HG03469 (cell line): ENCODE measurements at regions not wholly inside any gene's neighbourhood (a gene's known extent, or its start where the extent isn't known, plus 50 kb on each side); places are given as distances from the start of the nearest gene placed in this dataset.

Experiments used
- ATAC-seq: cut with Tn5 transposase; IDR thresholded peaks from one replicate; pipeline ENCODE4 v1.9.1; 2021; ENCODE audit warnings: mild to moderate bottlenecking, moderate library complexity, moderate number of reproducible peaks; ENCODE audit not compliant: unreplicated experiment

GRCh38 chr2:84290537-84290936, 168.5 kb downstream of the SUCLG1 start:
- ATAC-seq = no peak

- no peak for ATAC-seq
Measured at GRCh38 chr2:84288293-84288692, 170.8 kb downstream of the SUCLG1 start.

- ATAC-seq = no peak
Measured at GRCh38 chr2:84286878-84287277, 172.2 kb downstream of the SUCLG1 start.

- no peak for ATAC-seq
Measured at GRCh38 chr2:84285056-84285747, 173.9 kb downstream of the SUCLG1 start.

DNA sequence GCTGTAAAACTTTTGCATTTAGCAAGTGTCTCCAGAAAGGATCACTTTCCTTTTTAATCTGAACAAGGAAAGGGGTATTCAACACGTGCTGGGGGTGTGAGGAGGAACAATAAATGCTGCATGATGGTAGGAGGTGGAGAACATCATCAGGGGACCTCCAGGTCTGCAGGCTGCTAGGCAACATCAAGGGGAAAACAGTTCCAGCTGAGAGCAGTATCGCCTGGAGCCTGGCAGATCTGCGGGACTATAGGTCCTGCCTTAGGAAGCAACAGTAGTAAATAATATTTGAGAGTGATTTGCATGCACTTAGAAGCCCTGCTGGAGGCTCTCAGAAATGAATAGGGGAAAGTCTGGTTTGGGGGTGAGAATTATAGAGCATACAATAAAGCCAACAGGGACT, 175.6 kb downstream of the SUCLG1 start:
- ATAC-seq = no peak

- ATAC-seq = no peak
Measured at GRCh38 chr2:84281510-84281909, 177.6 kb downstream of the SUCLG1 start.

GRCh38 chr2:84280873-84281272, 178.2 kb downstream of the SUCLG1 start:
- no peak for ATAC-seq

GRCh38 chr2:84278386-84278785, 180.7 kb downstream of the SUCLG1 start:
- ATAC-seq = no peak

GRCh38 chr2:84276590-84277255, 182.4 kb downstream of the SUCLG1 start:
- no peak for ATAC-seq

- no peak for ATAC-seq
Measured at GRCh38 chr2:84273406-84273805, 185.7 kb downstream of the SUCLG1 start.

DNA sequence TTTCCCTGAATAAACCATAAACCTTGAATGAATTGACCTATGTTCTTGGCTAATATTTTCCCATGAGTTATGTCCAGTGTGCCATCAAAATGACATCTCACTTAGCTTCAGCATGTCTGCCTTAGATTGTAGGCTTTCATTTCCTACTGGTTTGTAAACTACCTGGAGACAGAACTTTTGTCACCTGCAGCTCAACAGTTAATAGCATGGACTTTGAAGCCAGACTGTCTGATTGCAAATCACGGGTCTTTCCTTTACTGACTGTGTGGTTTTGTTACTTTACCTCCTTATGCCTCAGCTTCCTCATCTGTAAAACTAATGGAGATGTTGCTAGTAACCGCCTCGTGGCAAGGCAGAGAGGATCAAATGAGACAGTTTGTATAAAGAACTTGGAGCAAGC, 187.1 kb downstream of the SUCLG1 start:
- no peak for ATAC-seq

DNA sequence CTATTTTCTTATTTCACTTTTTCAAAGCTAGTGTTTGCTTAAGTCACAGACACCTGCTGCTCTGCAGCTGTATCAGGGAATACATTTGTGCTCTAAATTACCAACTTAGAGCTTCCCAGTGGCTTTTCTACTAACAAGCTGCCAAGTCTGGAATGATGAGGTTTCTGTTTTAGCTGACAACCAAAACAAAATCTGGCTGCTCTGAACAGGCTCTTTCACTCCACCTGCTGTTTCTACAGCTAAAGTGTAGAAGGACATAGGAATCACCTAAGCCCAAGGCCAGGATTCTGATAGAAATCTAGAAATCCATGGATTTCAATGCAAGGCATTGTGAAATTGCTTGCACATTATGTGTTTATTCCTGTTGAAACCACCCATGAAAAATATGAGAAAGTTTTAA, 201.2 kb downstream of the SUCLG1 start:
- no peak for ATAC-seq

DNA sequence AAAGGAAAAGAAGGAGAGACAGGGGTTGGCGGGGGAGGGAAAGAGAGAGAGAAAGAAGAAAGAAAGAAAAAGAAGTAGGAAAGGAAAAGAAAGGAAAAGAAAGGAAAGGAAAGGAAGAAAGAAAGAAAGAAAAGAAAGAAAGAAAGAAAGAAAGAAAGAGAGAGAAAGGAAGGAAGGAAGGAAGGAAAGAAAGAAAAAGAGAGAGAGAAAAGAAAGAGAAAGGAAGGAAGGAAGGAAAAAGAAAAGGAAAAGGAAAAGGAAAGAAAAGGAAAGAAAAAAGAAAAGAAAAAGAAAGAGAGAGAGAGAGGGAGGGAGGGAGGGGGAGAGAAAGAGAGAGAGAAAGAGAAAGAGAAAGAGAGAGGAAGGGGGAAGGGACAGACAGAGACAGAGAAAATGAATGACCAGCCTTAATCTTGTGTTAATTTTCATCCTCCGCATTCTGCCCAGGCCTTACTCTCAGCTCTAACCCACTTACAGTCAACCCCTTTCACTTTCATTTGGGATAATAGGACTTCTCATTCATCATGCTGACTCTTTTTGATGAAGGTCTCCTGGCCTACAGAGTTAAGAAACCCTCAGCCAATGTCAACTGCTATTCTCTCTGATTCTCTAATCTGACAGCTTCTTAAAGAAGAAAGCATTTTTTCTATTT, 207.3 kb downstream of the SUCLG1 start:
- no peak for ATAC-seq

- ATAC-seq = no peak
Measured at GRCh38 chr2:84249140-84249539, 209.9 kb downstream of the SUCLG1 start.

DNA sequence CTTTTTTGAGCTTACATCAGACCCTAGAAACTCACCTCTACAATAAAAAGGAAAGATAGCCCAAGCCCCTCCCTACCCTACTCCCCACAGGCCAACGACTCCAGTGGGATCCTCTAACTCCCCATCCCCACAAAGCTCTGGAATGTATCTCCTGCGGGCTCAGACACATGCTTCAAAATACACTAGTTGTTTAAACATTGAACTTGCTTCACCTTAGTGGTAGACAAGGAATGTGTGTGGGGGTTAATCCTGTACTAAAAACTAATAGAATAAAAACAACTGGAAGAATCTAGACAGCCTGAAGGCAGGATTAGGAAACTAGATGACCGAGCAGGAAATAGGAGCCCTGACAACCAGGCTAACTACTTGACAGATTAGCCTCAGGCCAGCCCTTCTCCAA, 211.5 kb downstream of the SUCLG1 start:
- ATAC-seq = no peak

DNA sequence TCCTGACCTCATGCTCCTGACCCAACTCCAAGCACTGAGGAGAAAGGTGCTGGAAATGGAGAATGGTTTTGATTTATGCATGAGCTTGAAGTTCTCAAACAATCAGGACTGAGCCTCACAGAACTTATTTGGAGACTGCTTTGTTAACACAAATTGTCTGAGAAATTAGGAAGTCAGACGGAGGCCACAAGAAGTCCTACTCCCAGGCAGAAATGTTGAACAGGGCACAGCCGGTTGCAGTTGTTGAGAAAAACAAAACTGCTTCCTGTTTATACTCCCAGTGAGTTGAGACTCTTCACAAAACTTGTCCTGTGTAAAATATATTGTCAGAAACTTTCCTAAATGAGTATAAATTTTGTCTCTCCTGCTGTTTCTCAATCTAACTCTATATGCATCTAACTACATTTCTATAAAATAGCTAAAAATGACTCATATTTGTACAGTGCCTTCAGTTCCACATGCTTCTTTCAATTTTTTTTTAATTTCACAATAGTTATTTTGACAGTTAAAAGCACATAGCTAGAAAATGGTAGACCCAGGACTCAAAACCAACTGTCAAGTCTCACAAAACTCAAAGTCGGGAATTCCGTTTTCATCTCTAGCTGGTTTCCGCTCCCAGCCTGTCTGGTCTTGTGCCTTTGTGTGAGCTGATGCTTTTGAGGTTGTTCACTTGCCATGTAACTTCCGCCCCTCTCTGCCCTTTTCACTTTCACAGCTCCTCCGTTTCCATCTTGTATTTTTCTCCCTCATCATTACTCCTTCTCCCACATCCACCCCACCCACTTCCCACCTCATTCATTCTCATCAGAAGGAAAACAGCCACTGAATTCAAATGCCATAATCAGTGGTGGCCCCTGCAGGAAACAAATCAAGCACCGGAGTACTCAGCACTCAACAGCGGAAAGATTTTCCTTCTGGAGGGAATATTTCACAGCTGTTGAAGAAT, 215.0 kb downstream of the SUCLG1 start:
- no peak for ATAC-seq

DNA sequence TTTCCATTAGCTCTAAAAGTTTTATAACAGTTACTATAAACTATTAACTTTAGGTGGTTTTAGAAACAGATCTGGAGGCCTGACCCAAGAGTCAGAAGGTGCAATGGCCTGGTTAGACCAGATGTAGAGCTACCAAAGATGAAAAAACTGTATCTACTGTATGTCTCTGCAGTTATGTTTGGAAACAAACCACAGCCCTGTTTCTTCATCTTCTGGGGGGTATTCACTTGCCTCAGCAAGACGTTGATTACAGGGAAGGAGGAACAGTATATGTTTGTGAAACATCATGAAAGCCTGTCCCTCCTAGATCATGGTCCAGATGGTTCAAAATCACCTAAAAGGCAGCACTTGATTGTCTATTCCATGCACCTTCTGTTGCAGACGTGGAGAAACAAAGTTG, 220.2 kb downstream of the SUCLG1 start:
- no peak for ATAC-seq

- no peak for ATAC-seq
Measured at GRCh38 chr2:84236288-84236687, 222.8 kb downstream of the SUCLG1 start.

GRCh38 chr2:84234103-84234502, 225.0 kb downstream of the SUCLG1 start:
- ATAC-seq = no peak

DNA sequence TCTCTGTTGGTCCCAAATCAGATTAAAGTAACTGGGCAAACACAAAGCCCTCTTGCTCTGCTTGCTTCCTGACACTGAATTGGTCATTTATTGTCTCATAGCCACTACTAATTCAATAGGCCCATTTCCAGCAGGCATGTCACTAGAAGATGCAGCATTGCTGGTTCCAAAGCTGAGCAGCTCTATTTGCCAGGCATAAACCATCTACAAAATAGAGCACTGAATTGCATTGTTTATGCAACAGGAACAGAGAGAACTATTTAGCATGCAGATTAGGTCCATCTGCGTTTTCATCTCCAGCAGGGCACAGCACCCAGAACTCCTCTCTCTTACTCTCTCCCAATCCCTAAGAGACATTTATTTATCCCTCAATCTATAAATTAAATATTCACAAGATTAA, 227.6 kb downstream of the SUCLG1 start:
- ATAC-seq = no peak

- no peak for ATAC-seq
Measured at GRCh38 chr2:84224121-84224520, 235.0 kb downstream of the SUCLG1 start.
